ENCODE measurements at regions not wholly inside any gene's neighbourhood (a gene's known extent, or its start where the extent isn't known, plus 50 kb on each side); places are given as distances from the start of the nearest gene placed in this dataset.

GRCh38 chr5:124546643-124547042, 199.8 kb downstream of the ZNF608 start (continued):
- TF ChIP-seq SUPT5H (IDR thresholded peaks at IDR 0.05) (no peak), ATF2 (CRISPR knock-in tag; IDR thresholded peaks at IDR 0.05) (no peak), NR3C1 (CRISPR knock-in tag; IDR thresholded peaks at IDR 0.05) (no peak), MTA3 (IDR thresholded peaks at IDR 0.05; ENCODE audit: borderline replicate concordance) (no peak), MIER1 (IDR thresholded peaks at IDR 0.05; ENCODE audit: low read depth) (peak; percentile 91), ZFP1 (CRISPR knock-in tag; IDR thresholded peaks at IDR 0.05) (no peak), MEF2D (tag; conservative IDR thresholded peaks at IDR 0.05; ENCODE audit: low read depth) (no peak), POLR2AphosphoS2 (IDR thresholded peaks at IDR 0.05; ENCODE audit: low read length) (no peak), ZBTB34 (CRISPR knock-in tag; IDR thresholded peaks at IDR 0.05) (no peak)
- TF ChIP-seq, protein P1, sequence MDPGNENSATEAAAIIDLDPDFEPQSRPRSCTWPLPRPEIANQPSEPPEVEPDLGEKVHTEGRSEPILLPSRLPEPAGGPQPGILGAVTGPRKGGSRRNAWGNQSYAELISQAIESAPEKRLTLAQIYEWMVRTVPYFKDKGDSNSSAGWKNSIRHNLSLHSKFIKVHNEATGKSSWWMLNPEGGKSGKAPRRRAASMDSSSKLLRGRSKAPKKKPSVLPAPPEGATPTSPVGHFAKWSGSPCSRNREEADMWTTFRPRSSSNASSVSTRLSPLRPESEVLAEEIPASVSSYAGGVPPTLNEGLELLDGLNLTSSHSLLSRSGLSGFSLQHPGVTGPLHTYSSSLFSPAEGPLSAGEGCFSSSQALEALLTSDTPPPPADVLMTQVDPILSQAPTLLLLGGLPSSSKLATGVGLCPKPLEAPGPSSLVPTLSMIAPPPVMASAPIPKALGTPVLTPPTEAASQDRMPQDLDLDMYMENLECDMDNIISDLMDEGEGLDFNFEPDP (CRISPR knock-in tag; IDR thresholded peaks at IDR 0.05), result no peak
- TF ChIP-seq, protein P2, sequence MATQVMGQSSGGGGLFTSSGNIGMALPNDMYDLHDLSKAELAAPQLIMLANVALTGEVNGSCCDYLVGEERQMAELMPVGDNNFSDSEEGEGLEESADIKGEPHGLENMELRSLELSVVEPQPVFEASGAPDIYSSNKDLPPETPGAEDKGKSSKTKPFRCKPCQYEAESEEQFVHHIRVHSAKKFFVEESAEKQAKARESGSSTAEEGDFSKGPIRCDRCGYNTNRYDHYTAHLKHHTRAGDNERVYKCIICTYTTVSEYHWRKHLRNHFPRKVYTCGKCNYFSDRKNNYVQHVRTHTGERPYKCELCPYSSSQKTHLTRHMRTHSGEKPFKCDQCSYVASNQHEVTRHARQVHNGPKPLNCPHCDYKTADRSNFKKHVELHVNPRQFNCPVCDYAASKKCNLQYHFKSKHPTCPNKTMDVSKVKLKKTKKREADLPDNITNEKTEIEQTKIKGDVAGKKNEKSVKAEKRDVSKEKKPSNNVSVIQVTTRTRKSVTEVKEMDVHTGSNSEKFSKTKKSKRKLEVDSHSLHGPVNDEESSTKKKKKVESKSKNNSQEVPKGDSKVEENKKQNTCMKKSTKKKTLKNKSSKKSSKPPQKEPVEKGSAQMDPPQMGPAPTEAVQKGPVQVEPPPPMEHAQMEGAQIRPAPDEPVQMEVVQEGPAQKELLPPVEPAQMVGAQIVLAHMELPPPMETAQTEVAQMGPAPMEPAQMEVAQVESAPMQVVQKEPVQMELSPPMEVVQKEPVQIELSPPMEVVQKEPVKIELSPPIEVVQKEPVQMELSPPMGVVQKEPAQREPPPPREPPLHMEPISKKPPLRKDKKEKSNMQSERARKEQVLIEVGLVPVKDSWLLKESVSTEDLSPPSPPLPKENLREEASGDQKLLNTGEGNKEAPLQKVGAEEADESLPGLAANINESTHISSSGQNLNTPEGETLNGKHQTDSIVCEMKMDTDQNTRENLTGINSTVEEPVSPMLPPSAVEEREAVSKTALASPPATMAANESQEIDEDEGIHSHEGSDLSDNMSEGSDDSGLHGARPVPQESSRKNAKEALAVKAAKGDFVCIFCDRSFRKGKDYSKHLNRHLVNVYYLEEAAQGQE (IDR thresholded peaks at IDR 0.05; ENCODE audit: borderline replicate concordance), result peak; percentile 97
- TF ChIP-seq, protein P2 (CRISPR knock-in tag; IDR thresholded peaks at IDR 0.05; ENCODE audit: low read depth), result peak; percentile 89
- TF ChIP-seq, protein P3, sequence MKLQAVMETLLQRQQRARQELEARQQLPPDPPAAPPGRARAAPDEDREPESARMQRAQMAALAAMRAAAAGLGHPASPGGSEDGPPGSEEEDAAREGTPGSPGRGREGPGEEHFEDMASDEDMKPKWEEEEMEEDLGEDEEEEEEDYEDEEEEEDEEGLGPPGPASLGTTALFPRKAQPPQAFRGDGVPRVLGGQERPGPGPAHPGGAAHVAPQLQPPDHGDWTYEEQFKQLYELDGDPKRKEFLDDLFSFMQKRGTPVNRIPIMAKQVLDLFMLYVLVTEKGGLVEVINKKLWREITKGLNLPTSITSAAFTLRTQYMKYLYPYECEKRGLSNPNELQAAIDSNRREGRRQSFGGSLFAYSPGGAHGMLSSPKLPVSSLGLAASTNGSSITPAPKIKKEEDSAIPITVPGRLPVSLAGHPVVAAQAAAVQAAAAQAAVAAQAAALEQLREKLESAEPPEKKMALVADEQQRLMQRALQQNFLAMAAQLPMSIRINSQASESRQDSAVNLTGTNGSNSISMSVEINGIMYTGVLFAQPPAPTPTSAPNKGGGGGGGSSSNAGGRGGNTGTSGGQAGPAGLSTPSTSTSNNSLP (IDR thresholded peaks at IDR 0.05; ENCODE audit: borderline replicate concordance, low read depth, low read length), result no peak
- TF ChIP-seq, protein P4, sequence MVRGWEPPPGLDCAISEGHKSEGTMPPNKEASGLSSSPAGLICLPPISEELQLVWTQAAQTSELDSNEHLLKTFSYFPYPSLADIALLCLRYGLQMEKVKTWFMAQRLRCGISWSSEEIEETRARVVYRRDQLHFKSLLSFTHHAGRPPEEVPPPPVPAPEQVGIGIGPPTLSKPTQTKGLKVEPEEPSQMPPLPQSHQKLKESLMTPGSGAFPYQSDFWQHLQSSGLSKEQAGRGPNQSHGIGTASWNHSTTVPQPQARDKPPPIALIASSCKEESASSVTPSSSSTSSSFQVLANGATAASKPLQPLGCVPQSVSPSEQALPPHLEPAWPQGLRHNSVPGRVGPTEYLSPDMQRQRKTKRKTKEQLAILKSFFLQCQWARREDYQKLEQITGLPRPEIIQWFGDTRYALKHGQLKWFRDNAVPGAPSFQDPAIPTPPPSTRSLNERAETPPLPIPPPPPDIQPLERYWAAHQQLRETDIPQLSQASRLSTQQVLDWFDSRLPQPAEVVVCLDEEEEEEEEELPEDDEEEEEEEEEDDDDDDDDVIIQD (CRISPR knock-in tag; IDR thresholded peaks at IDR 0.05), result no peak

All from K562 (cell line).